GM10248 (cell line): ENCODE measurements at regions not wholly inside any gene's neighbourhood (a gene's known extent, or its start where the extent isn't known, plus 50 kb on each side); places are given as distances from the start of the nearest gene placed in this dataset.

Experiments used
- CTCF ChIA-PET: fragments of 300-600 bp; sonication (Branson Sonifier 250); formaldehyde crosslinking; extraction: SDS; loops from one replicate; lab custom pipeline; 2021; ENCODE audit warnings: antibody characterized with exemption; lab: Yijun Ruan, JAX
- POLR2A ChIA-PET: fragments of 350-650 bp; sonication (Branson Sonifier 250); formaldehyde crosslinking; extraction: SDS; loops from one replicate; lab custom pipeline; 2020; ENCODE audit warnings: antibody characterized with exemption; lab: Yijun Ruan, JAX
- DNase-seq: peaks from one replicate; pipeline ENCODE4 v3.0.0; 2012; ENCODE audit errors: extremely low spot score
- CTCF ChIP-seq: IDR thresholded peaks from 2 replicates; pipeline ENCODE4 v1.5.1; 2012; ENCODE audit warnings: mild to moderate bottlenecking, low read depth; ENCODE audit errors: extremely low read depth, missing control alignments, control extremely low read depth

- no peak for DNase-seq
- no peak for TF ChIP-seq CTCF
- ChIA-PET CTCF (no interaction called here), POLR2A (no interaction called here)
These were observed 874.6 kb upstream of the PRMT6 start for GRCh38 chr1:106181866-106182265.

GRCh38 chr1:106185089-106185488, 871.4 kb upstream of the PRMT6 start:
- CTCF ChIA-PET: no interaction called here
- TF ChIP-seq CTCF: no peak
- POLR2A ChIA-PET: no interaction called here
- DNase-seq: no peak

GRCh38 chr1:106189780-106190179, 866.7 kb upstream of the PRMT6 start:
- ChIA-PET CTCF (no interaction called here), POLR2A (no interaction called here)
- TF ChIP-seq CTCF: no peak
- DNase-seq: no peak

- POLR2A ChIA-PET: no interaction called here
- CTCF ChIA-PET: no interaction called here
These were observed 862.3 kb upstream of the PRMT6 start for GRCh38 chr1:106194206-106194605.

GRCh38 chr1:106200711-106201110, 855.8 kb upstream of the PRMT6 start:
- CTCF ChIA-PET: no interaction called here
- POLR2A ChIA-PET: no interaction called here
- DNase-seq: no peak
- no peak for TF ChIP-seq CTCF

More at GRCh38 chr1:106194206-106194605, 862.3 kb upstream of the PRMT6 start:
- TF ChIP-seq CTCF: no peak
- DNase-seq: no peak

- no peak for TF ChIP-seq CTCF
- POLR2A ChIA-PET: no interaction called here
- CTCF ChIA-PET: no interaction called here
These were observed 849.3 kb upstream of the PRMT6 start for GRCh38 chr1:106207185-106207584.

GRCh38 chr1:106217765-106218164, 838.7 kb upstream of the PRMT6 start:
- POLR2A ChIA-PET: no interaction called here
- CTCF ChIA-PET: no interaction called here
- no peak for DNase-seq
- TF ChIP-seq CTCF: no peak

More at GRCh38 chr1:106207185-106207584, 849.3 kb upstream of the PRMT6 start:
- DNase-seq: no peak
